ENCODE measurements at regions not wholly inside any gene's neighbourhood (a gene's known extent, or its start where the extent isn't known, plus 50 kb on each side); places are given as distances from the start of the nearest gene placed in this dataset.
"Not testable (repeated sequence)": the region's sequence is repeated elsewhere in the genome, so short reads cannot be mapped to it uniquely, and the experiment has no call there.

DNA sequence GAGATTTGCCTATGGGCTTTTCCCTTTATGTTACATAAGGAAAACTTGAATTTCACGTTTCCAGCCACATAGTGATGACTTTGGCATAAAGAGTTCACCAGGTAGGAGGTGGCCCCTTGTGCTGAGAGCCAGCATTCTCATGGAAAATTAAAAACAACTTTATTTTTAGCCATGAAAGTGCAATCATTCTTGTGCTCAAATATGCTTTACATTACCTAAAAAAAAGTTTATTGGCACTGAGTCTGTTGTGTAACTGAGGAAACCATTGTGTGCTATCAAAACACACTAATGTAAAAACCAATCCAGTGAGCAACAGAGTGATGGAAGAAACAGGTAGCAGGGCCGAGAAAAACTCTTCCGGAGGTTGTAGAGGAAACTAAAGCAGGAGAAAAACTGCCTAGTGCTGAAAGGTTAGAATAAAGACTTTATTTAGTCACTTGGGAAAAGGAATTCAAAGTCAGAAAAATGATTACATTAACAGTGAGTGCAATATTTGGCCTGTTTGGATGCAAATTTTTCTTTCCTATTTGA lies 332.9 kb upstream of the TMC3 start:
- not testable (repeated sequence) for DNase-seq

DNA sequence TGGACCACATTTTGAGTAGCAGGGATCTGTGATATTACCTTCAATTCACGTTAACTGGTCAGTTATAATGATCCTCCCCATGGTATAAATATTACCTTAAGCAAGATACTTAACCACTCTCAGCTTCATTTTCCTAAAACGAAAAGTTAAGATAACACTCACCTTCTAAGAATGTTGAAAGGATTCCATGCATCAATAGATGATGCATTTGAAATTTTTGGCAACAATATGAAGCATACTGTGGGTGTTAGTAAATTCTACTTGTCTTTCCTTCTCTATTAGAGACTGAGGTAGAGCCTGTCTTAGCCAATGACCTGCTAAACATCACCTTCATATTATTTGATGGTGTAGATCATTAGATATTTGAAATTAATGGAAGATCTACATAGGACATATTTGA lies 331.7 kb upstream of the TMC3 start:
- DNase-seq = not testable (repeated sequence)

DNA sequence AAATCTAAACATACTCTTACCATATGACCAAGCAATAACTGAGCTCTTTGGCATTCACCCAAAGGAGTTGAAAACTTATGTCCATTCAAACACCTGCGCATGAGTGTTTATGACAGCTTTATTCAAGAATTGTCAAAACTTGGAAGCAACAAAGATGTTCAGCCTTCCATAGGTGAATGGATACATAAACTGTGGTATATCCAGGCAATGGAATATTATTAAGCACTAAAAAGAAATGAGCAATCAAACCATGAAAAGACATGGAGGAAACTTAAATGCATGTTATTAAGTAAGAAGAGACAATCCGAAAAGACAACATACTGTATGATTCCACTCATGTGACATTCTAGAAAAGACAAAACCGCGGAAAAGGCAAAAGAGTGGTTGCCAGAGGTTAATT lies 312.0 kb upstream of the TMC3 start:
- no peak for DNase-seq

DNA sequence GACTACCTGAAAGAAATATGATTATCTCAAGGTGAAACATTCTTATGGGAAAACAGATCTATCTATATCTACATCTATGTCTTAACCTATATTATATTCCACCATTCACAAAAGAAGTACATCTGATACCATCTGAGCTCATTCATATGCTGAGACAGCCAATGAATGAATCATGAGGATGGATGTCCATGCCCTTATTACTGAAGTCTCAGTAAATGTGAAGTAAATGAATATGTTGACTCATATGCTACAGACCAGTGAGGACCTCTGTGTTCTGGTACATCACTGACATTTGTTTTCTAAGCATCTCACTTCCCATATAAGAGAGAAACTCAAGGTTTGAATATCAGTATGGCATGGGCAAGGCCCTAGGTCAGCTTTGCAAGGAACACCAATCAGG lies 311.2 kb upstream of the TMC3 start:
- no peak for DNase-seq

DNA sequence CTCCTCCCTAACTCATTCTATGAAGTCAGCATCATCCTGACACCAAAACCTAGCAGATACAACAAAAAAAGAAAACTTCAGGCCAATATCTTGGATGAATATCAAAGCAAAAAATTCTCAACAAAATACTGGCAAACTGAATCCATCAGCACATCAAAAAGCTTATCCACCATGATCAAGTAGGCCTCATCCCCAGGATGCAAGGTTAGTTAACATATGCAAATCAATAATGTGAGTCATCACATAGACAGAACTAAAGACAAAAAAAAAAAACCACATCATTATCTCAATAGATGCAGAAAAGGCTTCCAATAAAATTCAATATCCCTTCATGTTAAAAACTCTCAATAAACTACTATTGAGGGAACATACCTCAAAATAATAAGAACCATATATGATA lies 306.8 kb upstream of the TMC3 start:
- no peak for DNase-seq

DNA sequence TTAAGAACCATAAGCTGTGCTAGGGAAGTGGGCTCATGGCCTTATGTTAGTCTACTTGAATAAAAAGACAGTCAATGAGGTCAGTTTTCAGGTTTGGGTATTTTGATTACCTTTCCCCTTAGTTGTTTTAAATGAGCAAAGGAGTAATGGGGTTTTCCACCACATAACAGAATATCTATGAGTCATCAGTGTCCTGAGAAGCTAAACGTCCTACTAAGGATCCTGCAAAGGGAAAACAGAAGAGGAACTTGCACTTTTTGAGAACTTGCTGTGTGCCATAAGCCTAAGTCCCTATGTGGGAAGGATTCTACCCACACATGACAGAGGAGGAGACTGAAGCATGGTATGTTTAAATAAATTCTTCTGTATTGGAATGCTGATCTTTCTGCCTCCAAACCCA lies 292.8 kb upstream of the TMC3 start:
- DNase-seq = no peak

DNA sequence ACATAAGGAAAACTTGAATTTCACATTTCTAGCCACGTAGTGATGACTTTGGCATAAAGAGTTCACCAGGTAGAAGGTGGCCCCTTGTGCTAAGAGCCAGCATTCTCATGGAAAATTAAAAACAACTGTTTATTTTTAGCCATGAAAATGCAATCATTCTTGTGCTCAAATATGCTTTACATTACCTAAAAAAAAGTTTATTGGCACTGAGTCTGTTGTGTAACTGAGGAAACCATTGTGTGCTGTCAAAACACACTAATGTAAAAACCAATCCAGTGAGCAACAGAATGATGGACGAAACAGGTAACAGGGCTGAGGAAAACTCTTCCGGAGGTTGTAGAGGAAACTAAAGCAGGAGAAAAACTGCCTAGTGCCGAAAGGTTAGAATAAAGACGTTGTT lies 287.0 kb upstream of the TMC3 start:
- no peak for DNase-seq

DNA sequence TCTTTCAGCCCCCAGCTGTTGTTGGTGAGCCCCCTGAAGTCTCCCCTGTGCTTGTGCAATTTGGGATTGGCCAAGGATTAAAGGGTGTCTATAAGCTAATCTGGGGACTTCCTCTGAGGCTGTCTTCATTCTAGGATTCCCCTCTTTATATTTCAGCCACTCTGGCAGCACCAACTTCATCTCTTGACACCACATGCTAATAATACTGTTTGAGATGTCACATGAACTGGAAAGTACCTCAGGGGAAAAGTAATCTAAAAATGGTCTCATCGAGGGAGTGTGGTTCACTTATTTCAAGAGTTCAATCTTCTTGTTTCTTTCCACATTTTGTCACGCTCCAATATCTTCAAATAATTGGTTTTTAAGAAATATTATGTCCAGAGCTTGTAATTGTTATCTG lies 279.2 kb upstream of the TMC3 start:
- no peak for DNase-seq

DNA sequence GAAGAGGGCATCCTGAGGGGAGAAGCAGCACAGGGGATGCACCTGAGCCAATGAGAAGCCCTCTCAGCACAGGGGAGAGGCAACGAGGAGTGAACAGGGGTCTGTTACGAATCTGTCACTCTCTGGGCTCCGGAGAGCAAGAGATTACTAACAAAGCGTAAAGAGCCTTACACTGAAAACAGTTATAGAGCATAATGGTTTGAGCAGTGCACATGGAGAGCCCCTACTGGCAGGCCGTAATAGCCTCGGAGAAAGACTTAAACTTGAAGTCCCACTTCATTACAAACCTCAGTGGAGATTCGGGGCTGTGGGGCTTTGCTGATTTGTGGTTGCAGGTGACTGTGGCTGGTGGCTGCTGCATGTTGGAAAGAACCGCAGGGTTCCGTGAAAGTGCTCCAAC lies 271.5 kb upstream of the TMC3 start:
- no peak for DNase-seq

DNA sequence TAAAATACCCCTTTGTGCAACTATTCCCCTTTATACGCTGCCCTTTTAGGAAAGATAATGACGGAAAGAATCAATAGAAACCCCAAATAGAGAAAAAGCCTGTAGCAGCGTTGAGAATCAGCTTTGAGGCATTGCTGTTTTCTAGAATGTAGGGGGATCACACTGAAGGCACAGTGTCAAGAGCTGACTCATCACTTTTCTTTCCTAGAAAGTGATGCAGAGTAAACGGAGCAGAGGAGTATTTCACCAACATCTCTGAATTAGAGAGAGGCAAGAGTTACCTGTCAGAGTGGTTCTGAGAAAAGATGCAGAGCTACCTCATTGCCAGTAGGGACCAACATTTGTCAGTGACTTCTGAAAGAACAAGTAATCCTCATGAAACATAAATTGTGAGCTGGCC lies 269.8 kb upstream of the TMC3 start:
- DNase-seq = no peak

DNA sequence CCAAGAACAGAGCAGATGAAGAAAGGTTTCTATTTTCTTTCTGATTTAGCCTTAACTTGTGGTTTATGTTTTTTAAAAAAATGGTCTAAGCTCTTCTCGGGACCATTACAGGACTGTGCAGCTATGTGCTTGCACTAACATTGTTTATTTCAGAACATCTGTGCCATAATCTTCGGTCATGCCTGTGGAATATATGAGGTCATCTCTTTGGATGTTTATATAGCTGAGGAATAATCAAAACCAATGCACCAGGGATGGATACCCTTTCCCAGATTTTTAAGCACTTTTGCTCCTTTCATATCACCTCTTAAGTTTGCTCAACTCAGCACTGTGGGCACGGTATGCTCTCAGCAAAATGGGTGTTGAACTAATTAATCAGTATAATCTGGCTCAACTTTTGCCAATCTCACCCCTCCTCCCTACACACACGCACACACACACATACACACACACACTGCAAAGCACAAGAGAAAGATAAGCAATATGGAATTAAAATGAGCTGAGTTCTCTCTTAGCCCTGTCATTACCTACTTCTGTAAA lies 268.5 kb upstream of the TMC3 start:
- no peak for DNase-seq

DNA sequence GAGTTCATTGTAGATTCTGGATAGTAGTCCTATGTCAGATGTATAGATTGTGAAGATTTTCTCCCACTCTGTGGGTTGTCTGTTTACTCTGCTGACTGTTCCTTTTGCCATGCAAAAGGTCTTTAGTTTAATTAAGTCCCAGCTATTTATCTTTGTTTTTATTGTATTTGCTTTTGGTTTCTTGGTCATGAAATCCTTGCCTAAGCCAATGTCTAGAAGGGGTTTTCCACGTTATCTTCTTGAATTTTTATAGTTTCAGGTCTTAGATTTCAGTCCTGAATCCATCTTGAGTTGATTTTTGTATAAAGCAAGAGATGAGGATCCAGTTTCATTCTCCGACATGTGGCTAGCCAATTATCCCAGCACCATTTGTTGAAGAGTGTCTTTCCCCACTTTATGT lies 262.1 kb upstream of the TMC3 start:
- DNase-seq = not testable (repeated sequence)

DNA sequence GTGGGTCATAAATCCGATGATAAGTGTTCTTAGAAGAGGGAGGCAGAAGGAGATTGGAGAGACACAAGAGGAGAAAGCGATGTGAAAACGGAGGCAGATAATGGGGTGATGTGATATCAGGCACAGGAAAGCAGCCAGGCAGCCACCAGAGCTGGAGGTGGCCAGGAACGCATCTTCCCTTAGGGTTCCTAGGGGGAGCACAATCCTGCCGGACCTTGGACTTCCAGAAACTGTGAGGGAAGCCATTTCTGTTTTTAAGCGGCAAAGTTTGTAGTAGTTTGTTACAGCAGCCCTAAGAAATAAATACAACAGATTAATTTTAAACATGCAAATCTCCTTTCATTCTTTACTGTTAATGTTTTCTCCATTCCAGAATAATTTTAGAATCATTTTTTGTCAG lies 259.9 kb upstream of the TMC3 start:
- DNase-seq = no peak

DNA sequence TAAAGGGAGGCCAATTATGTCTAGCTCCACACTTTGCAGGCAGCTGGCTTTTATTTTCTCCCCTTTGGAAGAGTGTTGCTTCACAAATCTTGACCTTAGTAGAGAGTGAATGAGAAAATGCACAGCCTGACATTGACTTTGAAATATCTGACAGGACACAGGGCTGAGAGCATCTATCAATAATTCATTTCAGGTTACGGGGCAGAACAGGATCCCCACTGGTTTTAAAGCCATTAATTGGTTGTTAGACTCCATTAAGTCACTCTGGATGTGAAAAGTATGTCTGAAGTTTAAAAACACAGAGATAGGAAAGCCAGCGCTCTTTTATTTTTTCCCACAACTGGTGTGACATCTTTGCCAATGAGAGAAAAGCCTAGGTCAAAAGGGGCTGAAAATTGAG lies 251.9 kb upstream of the TMC3 start:
- no peak for DNase-seq

DNA sequence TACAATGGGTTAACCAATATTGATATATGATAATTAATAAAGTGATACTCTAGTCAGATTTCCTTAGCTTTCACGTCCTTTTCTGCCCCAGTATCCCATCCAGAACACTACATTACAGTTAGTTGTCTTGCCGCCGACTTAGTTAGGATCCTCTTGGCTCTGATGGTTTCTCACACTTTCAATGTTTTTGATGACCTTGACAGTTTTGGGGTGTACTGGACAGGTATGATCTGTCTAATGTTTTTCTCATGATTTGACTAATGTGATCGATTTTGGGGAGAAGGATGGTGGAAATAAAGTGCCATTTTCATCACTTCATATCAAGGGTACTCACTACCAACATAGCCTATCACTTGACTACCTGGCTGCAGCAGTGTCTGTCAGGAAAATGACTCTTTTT lies 245.0 kb upstream of the TMC3 start:
- DNase-seq = no peak

DNA sequence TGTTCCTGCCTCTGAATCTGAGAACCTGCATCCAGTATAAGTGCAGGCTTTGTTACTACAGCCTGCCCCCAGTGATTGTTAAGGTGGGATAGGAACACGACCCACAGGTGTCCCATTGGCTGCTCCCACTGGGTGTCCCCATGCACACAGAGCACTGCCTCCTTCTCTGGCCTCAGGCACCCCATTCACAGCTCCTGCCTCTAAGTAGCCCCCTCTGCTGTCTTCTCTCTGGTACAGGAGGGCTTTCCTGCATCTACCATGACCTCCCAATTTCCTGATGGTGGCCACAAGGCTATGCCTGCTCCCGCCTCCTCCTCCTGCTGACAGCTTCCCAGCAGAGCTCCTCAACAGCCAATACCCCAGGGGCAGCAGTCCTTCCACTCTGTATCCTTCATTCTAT lies 238.6 kb upstream of the TMC3 start:
- no peak for DNase-seq

DNA sequence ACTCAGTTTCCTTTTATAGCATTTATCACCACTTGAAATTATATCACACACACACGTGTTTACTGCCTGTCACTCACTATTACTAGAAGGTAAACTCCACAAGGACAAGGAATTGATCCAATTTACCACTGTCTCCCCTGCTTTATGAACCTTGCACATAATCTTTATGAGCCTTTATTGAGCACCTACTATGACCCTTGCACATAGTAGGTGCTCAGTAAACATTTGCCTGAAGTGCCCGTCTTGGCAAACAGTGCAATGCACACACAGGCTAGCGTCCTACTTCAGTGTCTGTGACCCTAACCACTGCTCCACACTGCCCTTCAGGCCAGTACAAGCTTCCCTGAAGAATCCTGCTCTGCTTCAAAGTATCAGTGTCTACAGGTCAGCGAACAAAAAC lies 237.7 kb upstream of the TMC3 start:
- no peak for DNase-seq

DNA sequence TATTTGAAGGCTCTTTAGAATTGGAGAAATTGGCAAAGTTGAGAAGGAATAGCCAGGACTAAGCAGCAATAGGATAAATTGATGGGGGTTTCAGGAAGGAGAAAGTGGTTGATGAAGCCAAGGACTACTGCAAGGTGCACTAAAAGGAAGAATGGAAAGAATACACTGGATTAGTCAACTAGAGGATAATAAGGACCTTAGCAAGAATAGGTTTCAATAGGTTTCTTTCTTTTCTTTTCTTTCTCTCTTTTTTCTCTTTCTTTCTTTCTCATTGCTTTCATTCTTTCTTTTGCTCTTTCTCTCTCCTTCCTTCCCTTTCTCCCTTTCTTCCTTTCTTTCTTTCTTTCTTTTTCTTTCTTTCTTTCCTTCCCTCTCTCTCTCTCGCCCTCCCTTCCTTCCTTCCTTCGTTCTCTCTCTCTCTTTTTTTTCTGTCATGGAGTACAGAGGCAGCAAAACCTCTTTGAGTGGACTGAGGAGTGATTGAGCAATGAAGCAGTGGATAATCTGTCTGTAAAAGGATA lies 234.4 kb upstream of the TMC3 start:
- no peak for DNase-seq

DNA sequence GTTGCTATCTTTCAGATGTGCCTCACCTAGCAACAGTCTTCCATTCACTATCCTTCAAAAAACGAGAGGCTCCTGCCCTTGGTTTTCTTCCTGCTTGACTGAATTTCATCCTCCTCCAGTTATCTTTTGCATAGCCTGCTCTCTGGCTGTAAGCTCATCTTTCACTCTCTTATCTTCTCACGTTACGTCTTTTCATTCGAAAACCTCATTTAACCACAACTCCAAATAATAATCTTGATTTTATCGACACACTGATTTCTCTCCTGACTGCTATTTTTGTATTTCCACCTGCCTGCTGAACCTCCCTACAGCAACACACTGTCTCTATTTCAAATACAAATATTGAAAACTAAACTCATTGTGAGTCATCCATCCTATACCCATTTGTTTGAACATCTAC lies 230.7 kb upstream of the TMC3 start:
- DNase-seq = no peak

DNA sequence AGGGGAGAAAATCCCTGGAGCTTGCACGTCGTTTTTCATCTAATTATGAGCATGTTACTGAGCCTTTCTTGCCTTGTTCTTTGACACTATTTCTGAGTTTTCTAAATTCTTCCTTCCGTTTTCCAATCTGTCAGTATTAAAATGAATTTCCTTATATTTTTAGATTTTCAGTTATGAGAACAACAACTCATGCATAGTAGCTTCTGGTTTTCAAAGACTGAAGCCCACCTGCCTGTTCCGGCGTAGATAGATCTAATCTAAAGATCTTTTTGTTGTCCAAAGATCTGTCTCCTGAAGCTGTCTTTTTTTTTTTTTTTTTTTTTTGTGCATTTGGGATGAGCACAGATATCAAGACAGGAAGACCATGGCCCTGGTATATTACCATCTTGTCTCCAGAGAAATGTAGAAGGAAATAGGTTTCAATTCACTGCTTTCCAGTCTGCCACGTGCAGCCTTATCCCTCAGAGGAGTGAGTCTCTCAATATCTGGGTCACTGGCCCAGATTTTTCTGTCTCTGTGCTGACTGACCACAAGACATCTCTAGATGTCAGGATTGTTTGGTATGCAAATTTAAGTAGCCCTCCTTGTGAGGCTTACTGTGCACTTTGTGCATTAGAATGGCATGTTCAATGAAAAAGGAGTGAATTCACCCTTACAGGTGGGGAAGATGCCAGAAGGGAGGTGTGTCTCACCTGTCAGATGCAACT lies 222.3 kb upstream of the TMC3 start:
- no peak for DNase-seq

DNA sequence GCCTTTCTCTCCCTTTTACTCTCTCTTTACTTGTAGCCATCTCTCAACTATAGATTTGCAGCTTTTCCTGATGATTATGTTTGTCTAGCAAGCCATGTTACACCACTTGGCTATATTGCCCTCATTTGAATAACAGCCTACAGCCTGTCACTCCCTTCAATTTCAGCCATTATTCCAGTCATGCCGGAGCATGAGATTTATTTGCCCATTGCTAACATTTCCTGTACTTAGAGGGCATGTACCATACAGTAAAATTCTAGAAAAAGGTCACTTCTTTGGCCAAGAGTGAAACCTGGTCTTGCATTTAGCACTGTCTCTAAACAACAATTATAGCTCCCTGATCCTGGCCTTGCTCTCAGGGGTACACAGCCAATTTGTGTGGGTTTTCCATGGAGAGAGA lies 221.7 kb upstream of the TMC3 start:
- no peak for DNase-seq

DNA sequence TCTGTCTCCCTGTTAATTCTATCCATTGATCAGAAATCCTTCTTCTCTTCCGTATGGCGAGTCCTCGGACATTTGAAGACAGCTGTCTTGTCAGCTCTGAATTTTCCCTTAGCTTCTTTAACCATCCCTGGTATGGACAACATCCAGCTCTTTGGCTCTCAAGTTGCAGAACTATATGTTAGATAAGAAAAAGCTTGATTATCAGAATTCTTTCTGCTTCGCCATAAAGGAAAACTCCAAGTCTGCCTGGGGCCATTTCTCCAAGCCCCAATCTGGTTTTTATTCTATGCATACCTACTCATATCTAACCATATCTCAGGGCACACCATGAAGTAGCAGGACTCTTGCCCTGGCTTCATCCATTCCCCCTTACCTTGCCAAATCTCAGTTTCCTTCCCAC lies 215.7 kb upstream of the TMC3 start:
- no peak for DNase-seq

DNA sequence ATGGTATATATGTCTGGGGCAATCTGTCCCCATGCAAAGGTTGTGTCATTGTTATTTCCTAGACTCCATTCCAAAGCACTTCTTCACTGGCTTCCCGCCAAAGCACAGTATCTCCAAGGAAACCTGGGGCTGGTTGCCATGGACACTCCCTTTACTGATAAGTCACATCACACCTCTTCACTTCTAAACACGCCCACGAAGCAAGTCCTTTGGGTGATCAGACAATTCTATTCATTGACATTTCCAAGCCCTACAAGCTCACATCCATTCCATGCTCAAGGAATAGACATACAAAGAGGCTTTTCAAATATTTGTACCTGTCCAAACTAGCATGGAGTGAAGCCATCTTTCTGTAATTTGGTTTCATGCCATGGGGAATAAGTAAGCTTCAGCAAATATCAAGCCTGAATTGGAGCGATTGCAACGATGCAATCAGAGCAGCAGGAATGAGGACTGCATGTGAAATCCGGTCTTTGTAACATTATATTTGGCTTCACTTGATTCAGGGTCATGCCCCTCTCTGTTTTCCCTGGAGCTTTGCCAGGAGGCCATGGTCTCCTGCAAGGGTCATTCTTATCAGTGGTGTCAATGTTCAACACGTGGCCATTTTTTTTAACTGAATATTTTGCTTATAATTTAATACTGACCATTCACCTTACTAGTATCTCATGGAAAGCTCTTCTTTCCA lies 201.6 kb upstream of the TMC3 start:
- no peak for DNase-seq

DNA sequence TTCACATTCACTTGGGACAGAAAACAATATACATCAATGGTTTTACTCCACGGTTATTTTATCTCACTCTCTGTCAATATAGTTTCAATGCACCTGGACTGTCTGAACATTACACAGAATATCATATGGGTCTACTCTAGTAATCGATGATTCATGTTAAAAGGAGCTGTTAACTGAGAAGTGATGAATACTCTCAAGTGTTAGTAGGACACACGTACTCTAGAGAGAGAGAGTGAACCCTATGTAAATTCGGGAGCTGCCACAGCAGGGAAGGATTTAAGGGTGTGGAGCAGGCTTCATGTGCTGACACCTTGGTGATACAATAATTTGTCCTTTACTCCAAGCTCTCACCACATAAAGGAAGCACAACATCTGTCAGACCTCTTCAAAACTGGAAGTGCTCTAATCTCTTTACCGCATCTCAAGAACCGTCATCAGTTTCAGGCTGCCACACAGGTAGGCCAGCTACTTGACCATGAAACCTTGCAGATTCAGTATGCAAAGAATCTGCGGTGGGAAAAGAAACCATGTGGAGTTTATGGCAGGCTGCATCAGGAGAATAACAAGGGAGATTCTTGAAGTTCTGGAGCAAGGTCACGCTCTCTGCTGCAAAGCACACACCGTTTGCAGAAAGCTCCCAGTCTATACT lies 199.2 kb upstream of the TMC3 start:
- no peak for DNase-seq
